ENCODE measurements at regions not wholly inside any gene's neighbourhood (a gene's known extent, or its start where the extent isn't known, plus 50 kb on each side); places are given as distances from the start of the nearest gene placed in this dataset.

GRCh38 chr13:68386808-68387207 lies 1156.7 kb upstream of the PCDH9 start:
- Mint-ChIP-seq H3K4me1 (no peaks in the 10 kb centered on the region), H3K9me3 (peaks cover 9% of the 10 kb centered on the region), H3K4me3 (no peak overlapping the region), H3K36me3 (no peaks in the 10 kb centered on the region), H3K27ac (no peak overlapping the region)
- no peak for ATAC-seq
- no peak for DNase-seq (ENCODE audit: low spot score in 2 of 2)

- DNase-seq (ENCODE audit: low spot score in 2 of 2) (no peak), ATAC-seq (no peak)
- Mint-ChIP-seq H3K27ac (no peak overlapping the region), H3K4me1 (no peaks in the 10 kb centered on the region), H3K4me3 (no peak overlapping the region), H3K9me3 (peaks cover 17% of the 10 kb centered on the region), H3K36me3 (no peaks in the 10 kb centered on the region)
Measured at GRCh38 chr13:68380041-68380973, 1150.2 kb upstream of the PCDH9 start.

GRCh38 chr13:68378294-68378693 lies 1148.2 kb upstream of the PCDH9 start:
- ATAC-seq (no peak), DNase-seq (ENCODE audit: low spot score in 2 of 2) (no peak)
- Mint-ChIP-seq H3K4me1 (no peaks in the 10 kb centered on the region), H3K36me3 (no peaks in the 10 kb centered on the region), H3K27ac (no peak overlapping the region), H3K4me3 (no peak overlapping the region), H3K9me3 (peaks cover 18% of the 10 kb centered on the region)

- ATAC-seq (no peak), DNase-seq (ENCODE audit: low spot score in 2 of 2) (no peak)
- Mint-ChIP-seq H3K27ac (no peak overlapping the region), H3K4me3 (no peak overlapping the region), H3K9me3 (peaks cover 19% of the 10 kb centered on the region), H3K36me3 (no peaks in the 10 kb centered on the region), H3K4me1 (no peaks in the 10 kb centered on the region)
Measured at GRCh38 chr13:68375004-68375403, 1144.9 kb upstream of the PCDH9 start.

GRCh38 chr13:68369739-68370138 lies 1139.6 kb upstream of the PCDH9 start:
- Mint-ChIP-seq H3K9me3 (peaks cover 17% of the 10 kb centered on the region), H3K27ac (no peak overlapping the region), H3K4me3 (no peak overlapping the region), H3K36me3 (no peaks in the 10 kb centered on the region), H3K4me1 (no peaks in the 10 kb centered on the region)
- DNase-seq (ENCODE audit: low spot score in 2 of 2) (no peak), ATAC-seq (no peak)

- ATAC-seq: no peak
- no peak overlapping the region for H3K27ac Mint-ChIP-seq
- H3K9me3 Mint-ChIP-seq: peaks cover 22% of the 10 kb centered on the region
- DNase-seq (ENCODE audit: low spot score in 2 of 2): no peak
- no peak overlapping the region for H3K4me3 Mint-ChIP-seq
- no peaks in the 10 kb centered on the region for H3K36me3 Mint-ChIP-seq
- no peaks in the 10 kb centered on the region for H3K4me1 Mint-ChIP-seq
Measured at GRCh38 chr13:68368922-68369321, 1138.8 kb upstream of the PCDH9 start.

- no peaks in the 10 kb centered on the region for H3K36me3 Mint-ChIP-seq
Measured at GRCh38 chr13:68359105-68359504, 1129.0 kb upstream of the PCDH9 start.

GRCh38 chr13:68358294-68358705 lies 1128.2 kb upstream of the PCDH9 start:
- no peak overlapping the region for H3K4me3 Mint-ChIP-seq
- H3K4me1 Mint-ChIP-seq: no peaks in the 10 kb centered on the region
- DNase-seq (ENCODE audit: low spot score in 2 of 2) (no peak), ATAC-seq (no peak)
- H3K9me3 Mint-ChIP-seq: peaks cover 6% of the 10 kb centered on the region
- no peaks in the 10 kb centered on the region for H3K36me3 Mint-ChIP-seq
- no peak overlapping the region for H3K27ac Mint-ChIP-seq

More at GRCh38 chr13:68359105-68359504, 1129.0 kb upstream of the PCDH9 start:
- peaks cover 8% of the 10 kb centered on the region for H3K9me3 Mint-ChIP-seq
- no peaks in the 10 kb centered on the region for H3K4me1 Mint-ChIP-seq
- no peak for ATAC-seq
- H3K27ac Mint-ChIP-seq: no peak overlapping the region
- DNase-seq (ENCODE audit: low spot score in 2 of 2): no peak
- H3K4me3 Mint-ChIP-seq: no peak overlapping the region

- no peak for ATAC-seq
- H3K27ac Mint-ChIP-seq: no peak overlapping the region
- no peaks in the 10 kb centered on the region for H3K36me3 Mint-ChIP-seq
- H3K4me3 Mint-ChIP-seq: no peak overlapping the region
- DNase-seq (ENCODE audit: low spot score in 2 of 2): no peak
- peaks cover 12% of the 10 kb centered on the region for H3K9me3 Mint-ChIP-seq
- H3K4me1 Mint-ChIP-seq: no peaks in the 10 kb centered on the region
Measured at GRCh38 chr13:68350554-68350953, 1120.4 kb upstream of the PCDH9 start.

- Mint-ChIP-seq H3K9me3 (peaks cover 16% of the 10 kb centered on the region), H3K27ac (no peak overlapping the region), H3K4me3 (no peak overlapping the region), H3K4me1 (no peaks in the 10 kb centered on the region), H3K36me3 (no peaks in the 10 kb centered on the region)
- DNase-seq (ENCODE audit: low spot score in 2 of 2) (no peak), ATAC-seq (no peak)
Measured at GRCh38 chr13:68347220-68347619, 1117.1 kb upstream of the PCDH9 start.

GRCh38 chr13:68345963-68346531 lies 1115.9 kb upstream of the PCDH9 start:
- H3K36me3 Mint-ChIP-seq: no peaks in the 10 kb centered on the region
- H3K9me3 Mint-ChIP-seq: peaks cover 12% of the 10 kb centered on the region
- no peaks in the 10 kb centered on the region for H3K4me1 Mint-ChIP-seq
- no peak overlapping the region for H3K4me3 Mint-ChIP-seq
- DNase-seq (ENCODE audit: low spot score in 2 of 2): no peak
- H3K27ac Mint-ChIP-seq: no peak overlapping the region
- no peak for ATAC-seq

- Mint-ChIP-seq H3K4me3 (no peak overlapping the region), H3K4me1 (no peaks in the 10 kb centered on the region), H3K27ac (no peak overlapping the region), H3K36me3 (no peaks in the 10 kb centered on the region), H3K9me3 (peaks cover 31% of the 10 kb centered on the region)
- no peak for DNase-seq (ENCODE audit: low spot score in 2 of 2)
- ATAC-seq: no peak
Measured at GRCh38 chr13:68323124-68323523, 1093.0 kb upstream of the PCDH9 start.

- no peak for ATAC-seq
- Mint-ChIP-seq H3K4me3 (no peak overlapping the region), H3K36me3 (no peaks in the 10 kb centered on the region), H3K9me3 (peaks cover 46% of the 10 kb centered on the region), H3K27ac (no peak overlapping the region), H3K4me1 (no peaks in the 10 kb centered on the region)
- no peak for DNase-seq (ENCODE audit: low spot score in 2 of 2)
Measured at GRCh38 chr13:68319384-68319783, 1089.2 kb upstream of the PCDH9 start.

- H3K4me3 Mint-ChIP-seq: no peak overlapping the region
- no peaks in the 10 kb centered on the region for H3K4me1 Mint-ChIP-seq
- no peak overlapping the region for H3K27ac Mint-ChIP-seq
- DNase-seq (ENCODE audit: low spot score in 2 of 2) (no peak), ATAC-seq (no peak)
- H3K36me3 Mint-ChIP-seq: no peaks in the 10 kb centered on the region
- peaks cover 4% of the 10 kb centered on the region for H3K9me3 Mint-ChIP-seq
Measured at GRCh38 chr13:68304286-68304893, 1074.3 kb upstream of the PCDH9 start.

GRCh38 chr13:68293631-68294030 lies 1063.5 kb upstream of the PCDH9 start:
- no peak overlapping the region for H3K4me3 Mint-ChIP-seq
- H3K9me3 Mint-ChIP-seq: peaks cover 4% of the 10 kb centered on the region
- H3K36me3 Mint-ChIP-seq: no peaks in the 10 kb centered on the region
- ATAC-seq (no peak), DNase-seq (ENCODE audit: low spot score in 2 of 2) (no peak)
- H3K27ac Mint-ChIP-seq: no peak overlapping the region
- H3K4me1 Mint-ChIP-seq: no peaks in the 10 kb centered on the region

- no peaks in the 10 kb centered on the region for H3K4me1 Mint-ChIP-seq
- no peak overlapping the region for H3K27ac Mint-ChIP-seq
- no peak for ATAC-seq
- H3K4me3 Mint-ChIP-seq: no peak overlapping the region
- no peak for DNase-seq (ENCODE audit: low spot score in 2 of 2)
- H3K36me3 Mint-ChIP-seq: no peaks in the 10 kb centered on the region
- peaks cover 7% of the 10 kb centered on the region for H3K9me3 Mint-ChIP-seq
Measured at GRCh38 chr13:68292601-68293000, 1062.5 kb upstream of the PCDH9 start.
